ENCODE measurements at regions not wholly inside any gene's neighbourhood (a gene's known extent, or its start where the extent isn't known, plus 50 kb on each side); places are given as distances from the start of the nearest gene placed in this dataset.

- TF ChIP-seq ZNF214 (tag by site-specific recombination; IDR thresholded peaks at IDR 0.05; ENCODE audit: borderline replicate concordance) (no peak), ZNF561 (tag by site-specific recombination; IDR thresholded peaks at IDR 0.05; ENCODE audit: borderline replicate concordance) (no peak)
- TF ChIP-seq, protein P1, sequence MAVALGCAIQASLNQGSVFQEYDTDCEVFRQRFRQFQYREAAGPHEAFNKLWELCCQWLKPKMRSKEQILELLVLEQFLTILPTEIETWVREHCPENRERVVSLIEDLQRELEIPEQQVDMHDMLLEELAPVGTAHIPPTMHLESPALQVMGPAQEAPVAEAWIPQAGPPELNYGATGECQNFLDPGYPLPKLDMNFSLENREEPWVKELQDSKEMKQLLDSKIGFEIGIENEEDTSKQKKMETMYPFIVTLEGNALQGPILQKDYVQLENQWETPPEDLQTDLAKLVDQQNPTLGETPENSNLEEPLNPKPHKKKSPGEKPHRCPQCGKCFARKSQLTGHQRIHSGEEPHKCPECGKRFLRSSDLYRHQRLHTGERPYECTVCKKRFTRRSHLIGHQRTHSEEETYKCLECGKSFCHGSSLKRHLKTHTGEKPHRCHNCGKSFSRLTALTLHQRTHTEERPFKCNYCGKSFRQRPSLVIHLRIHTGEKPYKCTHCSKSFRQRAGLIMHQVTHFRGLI (tag by site-specific recombination; IDR thresholded peaks at IDR 0.05), result no peak
These were observed 143.4 kb upstream of the EXOC2 start (continued) for GRCh38 chr6:836276-836853.

- POLR2A ChIA-PET, result no interaction called here
- H3K9me3 ChIP-seq (ENCODE audit: control insufficient read depth, insufficient read depth, low read depth, low read length), result no peaks in the 10 kb centered on the region
These were observed 142.7 kb upstream of the EXOC2 start for GRCh38 chr6:835476-836160.

GRCh38 chr6:834866-835265 lies 141.9 kb upstream of the EXOC2 start:
- Histone ChIP-seq H3K27ac (ENCODE audit: extremely low read depth, low read depth, low read length) (no peak overlapping the region), H3K9me3 (ENCODE audit: control insufficient read depth, insufficient read depth, low read depth, low read length) (no peaks in the 10 kb centered on the region), H3K4me3 (ENCODE audit: low read depth, low read length) (no peak overlapping the region), H3K4me1 (ENCODE audit: control insufficient read depth, insufficient read depth, low read length) (peaks cover 18% of the 10 kb centered on the region), H3K36me3 (ENCODE audit: control insufficient read depth in 2 of 2, insufficient read depth in 1 of 2, low read length in 2 of 2) (no peaks in the 10 kb centered on the region)
- ChIA-PET CTCF (interaction anchor here (0.6 kb wide), 1 partner anchor 242 kb away, joined by 3 read pairs; no protein-coding TSS in a partner anchor), POLR2A (no interaction called here)
- TF ChIP-seq ZBTB21 (tag by site-specific recombination; IDR thresholded peaks at IDR 0.05) (no peak), ZNF416 (tag by site-specific recombination; IDR thresholded peaks at IDR 0.05) (no peak), KLF9 (tag by site-specific recombination; IDR thresholded peaks at IDR 0.05; ENCODE audit: low read depth) (no peak), ZNF654 (tag by site-specific recombination; IDR thresholded peaks at IDR 0.05; ENCODE audit: low read depth) (no peak), ZNF23 (tag by site-specific recombination; IDR thresholded peaks at IDR 0.05; ENCODE audit: borderline replicate concordance) (no peak)
- TF ChIP-seq, protein P2, sequence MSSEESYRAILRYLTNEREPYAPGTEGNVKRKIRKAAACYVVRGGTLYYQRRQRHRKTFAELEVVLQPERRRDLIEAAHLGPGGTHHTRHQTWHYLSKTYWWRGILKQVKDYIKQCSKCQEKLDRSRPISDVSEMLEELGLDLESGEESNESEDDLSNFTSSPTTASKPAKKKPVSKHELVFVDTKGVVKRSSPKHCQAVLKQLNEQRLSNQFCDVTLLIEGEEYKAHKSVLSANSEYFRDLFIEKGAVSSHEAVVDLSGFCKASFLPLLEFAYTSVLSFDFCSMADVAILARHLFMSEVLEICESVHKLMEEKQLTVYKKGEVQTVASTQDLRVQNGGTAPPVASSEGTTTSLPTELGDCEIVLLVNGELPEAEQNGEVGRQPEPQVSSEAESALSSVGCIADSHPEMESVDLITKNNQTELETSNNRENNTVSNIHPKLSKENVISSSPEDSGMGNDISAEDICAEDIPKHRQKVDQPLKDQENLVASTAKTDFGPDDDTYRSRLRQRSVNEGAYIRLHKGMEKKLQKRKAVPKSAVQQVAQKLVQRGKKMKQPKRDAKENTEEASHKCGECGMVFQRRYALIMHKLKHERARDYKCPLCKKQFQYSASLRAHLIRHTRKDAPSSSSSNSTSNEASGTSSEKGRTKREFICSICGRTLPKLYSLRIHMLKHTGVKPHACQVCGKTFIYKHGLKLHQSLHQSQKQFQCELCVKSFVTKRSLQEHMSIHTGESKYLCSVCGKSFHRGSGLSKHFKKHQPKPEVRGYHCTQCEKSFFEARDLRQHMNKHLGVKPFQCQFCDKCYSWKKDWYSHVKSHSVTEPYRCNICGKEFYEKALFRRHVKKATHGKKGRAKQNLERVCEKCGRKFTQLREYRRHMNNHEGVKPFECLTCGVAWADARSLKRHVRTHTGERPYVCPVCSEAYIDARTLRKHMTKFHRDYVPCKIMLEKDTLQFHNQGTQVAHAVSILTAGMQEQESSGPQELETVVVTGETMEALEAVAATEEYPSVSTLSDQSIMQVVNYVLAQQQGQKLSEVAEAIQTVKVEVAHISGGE (tag by site-specific recombination; conservative IDR thresholded peaks at IDR 0.05; ENCODE audit: low read depth), result no peak
- TF ChIP-seq, protein P3, sequence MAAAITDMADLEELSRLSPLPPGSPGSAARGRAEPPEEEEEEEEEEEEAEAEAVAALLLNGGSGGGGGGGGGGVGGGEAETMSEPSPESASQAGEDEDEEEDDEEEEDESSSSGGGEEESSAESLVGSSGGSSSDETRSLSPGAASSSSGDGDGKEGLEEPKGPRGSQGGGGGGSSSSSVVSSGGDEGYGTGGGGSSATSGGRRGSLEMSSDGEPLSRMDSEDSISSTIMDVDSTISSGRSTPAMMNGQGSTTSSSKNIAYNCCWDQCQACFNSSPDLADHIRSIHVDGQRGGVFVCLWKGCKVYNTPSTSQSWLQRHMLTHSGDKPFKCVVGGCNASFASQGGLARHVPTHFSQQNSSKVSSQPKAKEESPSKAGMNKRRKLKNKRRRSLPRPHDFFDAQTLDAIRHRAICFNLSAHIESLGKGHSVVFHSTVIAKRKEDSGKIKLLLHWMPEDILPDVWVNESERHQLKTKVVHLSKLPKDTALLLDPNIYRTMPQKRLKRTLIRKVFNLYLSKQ (tag by site-specific recombination; IDR thresholded peaks at IDR 0.05; ENCODE audit: borderline replicate concordance), result no peak

More at GRCh38 chr6:835476-836160, 142.7 kb upstream of the EXOC2 start:
- H3K4me1 ChIP-seq (ENCODE audit: control insufficient read depth, insufficient read depth, low read length), result peaks cover 18% of the 10 kb centered on the region
- no peaks in the 10 kb centered on the region for H3K36me3 ChIP-seq (ENCODE audit: control insufficient read depth in 2 of 2, insufficient read depth in 1 of 2, low read length in 2 of 2)
- TF ChIP-seq ZFHX2 (tag by site-specific recombination; conservative IDR thresholded peaks at IDR 0.05) (peak; percentile 65), KLF1 (tag by site-specific recombination; IDR thresholded peaks at IDR 0.05) (no peak), EGR2 (tag by site-specific recombination; IDR thresholded peaks at IDR 0.05; ENCODE audit: low read depth) (peak; percentile 44), PRDM4 (tag by site-specific recombination; IDR thresholded peaks at IDR 0.05) (no peak)
- peak overlapping the region; percentile 24; the same call in 1 of the 2 replicates for H3K27ac ChIP-seq (ENCODE audit: extremely low read depth, low read depth, low read length)
- H3K4me3 ChIP-seq (ENCODE audit: low read depth, low read length), result no peak overlapping the region
- CTCF ChIA-PET, result interaction anchor here (0.6 to 1.1 kb wide), 4 partner anchors 22 to 243 kb away, joined by 3 to 4 read pairs (median 3); no protein-coding TSS in a partner anchor
